Vagina (tissue), 2 donors: ENCODE measurements at regions not wholly inside any gene's neighbourhood (a gene's known extent, or its start where the extent isn't known, plus 50 kb on each side); places are given as distances from the start of the nearest gene placed in this dataset.

ENCODE experiments used
- DNase-seq, 2 donors: peaks; one replicate each; pipeline ENCODE4 v3.0.0-alpha.2; 2017; ENCODE audit errors: extremely low spot score in 2 of 2
- H3K27ac ChIP-seq: fragments of 200-600 bp; sonication (generic); one replicate; pipeline ENCODE4 v1.5.1; 2019
- H3K27me3 ChIP-seq: fragments of 200-600 bp; sonication (generic); one replicate; pipeline ENCODE4 v1.5.1; 2019
- H3K36me3 ChIP-seq, 2 donors: fragments of 200-600 bp; sonication (generic); one replicate each; pipeline ENCODE4 v1.5.1; 2017 to 2019
- H3K4me1 ChIP-seq: fragments of 200-600 bp; sonication (generic); one replicate; pipeline ENCODE4 v1.5.1; 2019
- H3K4me3 ChIP-seq, 2 donors: fragments of 200-600 bp; sonication (generic); 1 replicate in 1 of 2; 2 replicates in 1 of 2; pipeline ENCODE4 v1.5.1; 2016 to 2019
- H3K9me3 ChIP-seq: fragments of 200-600 bp; sonication (generic); one replicate; pipeline ENCODE4 v1.5.1; 2019
- CTCF ChIP-seq, 3 experiments: fragments of 450-650 bp in 2 of 3; fragments of 200-600 bp in 1 of 3; sonication (generic) in 1 of 3; IDR thresholded peaks; one replicate each; pipeline ENCODE4 v1.5.1; 2017 to 2019; ENCODE audit warnings: antibody characterized with exemption in 3 of 3, mild to moderate bottlenecking in 2 of 3, moderate library complexity in 2 of 3
- POLR2A ChIP-seq, 2 donors: fragments of 450-650 bp; IDR thresholded peaks; one replicate each; pipeline ENCODE4 v1.6.1; 2017; ENCODE audit warnings: antibody characterized with exemption in 2 of 2, mild to moderate bottlenecking in 2 of 2, moderate library complexity in 2 of 2
- POLR2AphosphoS5 ChIP-seq, 2 donors: sonication (generic); formaldehyde crosslinking; IDR thresholded peaks; one replicate each; pipeline ENCODE4 v1.9.0; 2017; ENCODE audit warnings: antibody characterized with exemption in 2 of 2, mild to moderate bottlenecking in 2 of 2, low read depth in 1 of 2; ENCODE audit not compliant: insufficient read depth in 1 of 2
- intact Hi-C: fragments of 100-400 bp; cut with DNase I; formaldehyde crosslinking; loops from one replicate; pipeline ENCODE4 v1.15.1; 2023

GRCh38 chr18:22486667-22487066 lies 69.0 kb upstream of the CTAGE1 start:
- no peak for DNase-seq

GRCh38 chr18:22488554-22488953 lies 70.8 kb upstream of the CTAGE1 start:
- Histone ChIP-seq H3K4me1 (no peaks in the 10 kb centered on the region), H3K27ac (no peak overlapping the region), H3K27me3 (no peaks in the 10 kb centered on the region), H3K9me3 (no peaks in the 10 kb centered on the region), H3K36me3 (no peaks in the 10 kb centered on the region), H3K4me3 (no peak overlapping the region)
- no peak for DNase-seq
- no peak for TF ChIP-seq POLR2A (IDR thresholded peaks at IDR 0.05)
- intact Hi-C loops, result no loop called here

More at GRCh38 chr18:22486667-22487066, 69.0 kb upstream of the CTAGE1 start:
- H3K4me1 ChIP-seq, result no peaks in the 10 kb centered on the region
- H3K4me3 ChIP-seq, result no peak overlapping the region
- TF ChIP-seq POLR2AphosphoS5 (IDR thresholded peaks at IDR 0.05; ENCODE audit: insufficient read depth in 1 of 2, low read depth in 1 of 2), result no peak
- TF ChIP-seq POLR2A (IDR thresholded peaks at IDR 0.05), result no peak
- no peak for TF ChIP-seq CTCF (IDR thresholded peaks at IDR 0.05)
- H3K36me3 ChIP-seq, result no peaks in the 10 kb centered on the region
- intact Hi-C loops, result loop anchor here (1.0 kb wide), 1 partner anchor 27 kb away; no protein-coding TSS in a partner anchor
- H3K27me3 ChIP-seq, result no peaks in the 10 kb centered on the region
- H3K27ac ChIP-seq, result no peak overlapping the region
- no peaks in the 10 kb centered on the region for H3K9me3 ChIP-seq

GRCh38 chr18:22489704-22490103 lies 72.0 kb upstream of the CTAGE1 start:
- no peaks in the 10 kb centered on the region for H3K9me3 ChIP-seq
- intact Hi-C loops, result no loop called here
- no peak overlapping the region for H3K4me3 ChIP-seq
- no peak overlapping the region for H3K27ac ChIP-seq
- TF ChIP-seq POLR2AphosphoS5 (IDR thresholded peaks at IDR 0.05; ENCODE audit: insufficient read depth in 1 of 2, low read depth in 1 of 2), result no peak
- TF ChIP-seq POLR2A (IDR thresholded peaks at IDR 0.05), result no peak
- no peak for TF ChIP-seq CTCF (IDR thresholded peaks at IDR 0.05)
- no peak for DNase-seq
- peaks cover 6% of the 10 kb centered on the region for H3K4me1 ChIP-seq
- no peaks in the 10 kb centered on the region for H3K27me3 ChIP-seq
- no peaks in the 10 kb centered on the region for H3K36me3 ChIP-seq

GRCh38 chr18:22490429-22490846 lies 72.7 kb upstream of the CTAGE1 start:
- H3K4me1 ChIP-seq, result peaks cover 6% of the 10 kb centered on the region
- H3K4me3 ChIP-seq, result no peak overlapping the region
- no peaks in the 10 kb centered on the region for H3K27me3 ChIP-seq
- no peaks in the 10 kb centered on the region for H3K36me3 ChIP-seq
- no peaks in the 10 kb centered on the region for H3K9me3 ChIP-seq
- no peak for DNase-seq
- intact Hi-C loops, result no loop called here
- TF ChIP-seq POLR2A (IDR thresholded peaks at IDR 0.05), result no peak
- H3K27ac ChIP-seq, result no peak overlapping the region

GRCh38 chr18:22493255-22493654 lies 75.5 kb upstream of the CTAGE1 start:
- TF ChIP-seq CTCF (IDR thresholded peaks at IDR 0.05) (no peak), POLR2AphosphoS5 (IDR thresholded peaks at IDR 0.05; ENCODE audit: insufficient read depth in 1 of 2, low read depth in 1 of 2) (no peak), POLR2A (IDR thresholded peaks at IDR 0.05) (no peak)
- no peaks in the 10 kb centered on the region for H3K9me3 ChIP-seq
- no peak overlapping the region for H3K27ac ChIP-seq
- H3K36me3 ChIP-seq, result no peaks in the 10 kb centered on the region
- intact Hi-C loops, result no loop called here
- H3K4me1 ChIP-seq, result peaks cover 6% of the 10 kb centered on the region
- no peak for DNase-seq
- H3K27me3 ChIP-seq, result no peaks in the 10 kb centered on the region
- no peak overlapping the region for H3K4me3 ChIP-seq

GRCh38 chr18:22493940-22494339 lies 76.2 kb upstream of the CTAGE1 start:
- TF ChIP-seq POLR2A (IDR thresholded peaks at IDR 0.05), result no peak
- no peak for TF ChIP-seq CTCF (IDR thresholded peaks at IDR 0.05)
- no peak for TF ChIP-seq POLR2AphosphoS5 (IDR thresholded peaks at IDR 0.05; ENCODE audit: insufficient read depth in 1 of 2, low read depth in 1 of 2)
- Histone ChIP-seq H3K27ac (no peak overlapping the region), H3K4me3 (no peak overlapping the region), H3K9me3 (no peaks in the 10 kb centered on the region), H3K4me1 (peaks cover 6% of the 10 kb centered on the region), H3K36me3 (no peaks in the 10 kb centered on the region), H3K27me3 (no peaks in the 10 kb centered on the region)
- intact Hi-C loops, result no loop called here
- no peak for DNase-seq
